ENCODE measurements at regions not wholly inside any gene's neighbourhood (a gene's known extent, or its start where the extent isn't known, plus 50 kb on each side); places are given as distances from the start of the nearest gene placed in this dataset.
"Not testable (repeated sequence)": the region's sequence is repeated elsewhere in the genome, so short reads cannot be mapped to it uniquely, and the experiment has no call there.

DNA sequence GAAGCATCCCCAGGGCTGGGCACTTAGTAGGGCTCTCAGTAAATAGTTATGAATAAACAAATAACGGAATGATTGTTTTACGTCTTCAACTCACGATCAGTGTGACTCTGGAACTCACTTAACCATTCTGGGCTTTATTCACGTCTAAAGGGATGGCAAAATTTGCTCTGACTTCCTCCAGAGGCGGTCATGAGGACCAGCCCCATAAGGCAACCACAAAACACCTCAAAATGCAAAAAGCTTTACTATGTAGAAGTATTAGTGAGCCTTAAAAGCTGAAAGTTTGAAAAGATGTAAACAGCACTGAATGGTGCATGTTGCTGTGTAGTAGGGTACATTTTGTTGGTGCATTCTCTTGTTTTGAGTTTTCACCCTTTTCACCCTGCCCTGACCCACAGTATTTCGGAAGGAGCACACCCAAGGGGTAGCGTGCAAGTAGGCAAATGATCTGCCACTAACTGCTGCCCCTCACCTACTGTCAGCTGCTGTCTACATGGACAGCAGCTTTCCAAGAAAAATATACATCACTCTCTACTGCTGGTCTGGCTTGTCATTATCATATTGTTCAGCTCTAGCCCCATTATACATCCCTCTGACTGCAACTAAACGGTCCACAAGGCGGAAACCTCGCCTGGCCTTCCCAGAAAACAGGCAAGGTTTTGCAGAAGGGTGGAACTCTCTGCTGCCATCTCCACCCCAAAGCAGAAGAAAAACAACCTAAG is 308.5 kb upstream of the PROK2 start:
- no peak for DNase-seq

- DNase-seq: no peak
These were observed 307.8 kb upstream of the PROK2 start for GRCh38 chr3:72092778-72093177.

GRCh38 chr3:72088486-72089025 is 303.6 kb upstream of the PROK2 start:
- no peak for DNase-seq

DNA sequence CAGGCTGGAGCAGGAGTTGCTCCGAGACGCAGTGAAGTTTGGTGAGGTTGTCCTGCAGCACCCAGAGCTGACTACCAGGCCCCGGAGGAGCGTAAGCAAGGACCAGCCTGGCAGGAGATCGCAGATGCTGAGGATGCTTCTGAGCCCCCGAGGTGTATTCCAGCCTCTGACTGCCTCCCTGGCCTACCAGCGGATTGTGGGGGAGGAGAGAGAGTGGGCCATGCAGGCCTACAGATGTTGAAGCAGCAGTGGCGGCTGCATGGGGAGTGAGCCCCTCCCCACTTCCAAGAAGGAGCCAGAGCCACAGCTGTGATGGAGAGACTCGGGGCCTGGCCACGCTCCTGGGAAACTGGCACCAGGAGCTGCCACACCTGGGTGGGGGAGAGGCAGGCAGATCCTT is 302.5 kb upstream of the PROK2 start:
- DNase-seq: no peak

GRCh38 chr3:72086743-72087087 is 301.8 kb upstream of the PROK2 start:
- DNase-seq: no peak

GRCh38 chr3:72086042-72086742 is 301.2 kb upstream of the PROK2 start:
- DNase-seq: no peak

DNA sequence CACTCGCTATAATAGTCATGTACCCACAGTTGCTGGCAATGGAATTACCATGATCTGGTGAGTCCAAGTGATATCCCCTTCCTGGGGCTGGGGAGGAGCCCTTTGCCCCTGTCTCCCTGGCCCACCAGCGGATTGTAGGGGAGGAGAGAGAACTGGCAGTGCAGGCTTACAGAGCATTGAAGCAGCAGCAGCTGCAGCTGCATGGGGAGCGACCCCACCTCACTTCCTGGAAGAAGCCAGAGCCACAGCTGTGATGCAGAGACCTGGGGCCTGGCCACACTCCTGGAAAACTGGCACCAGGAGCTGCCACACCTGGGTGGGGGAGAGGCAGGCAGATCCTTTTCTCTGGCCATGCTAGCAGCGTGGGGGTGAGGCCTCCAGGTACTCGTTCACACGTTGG is 300.1 kb upstream of the PROK2 start:
- no peak for DNase-seq

DNA sequence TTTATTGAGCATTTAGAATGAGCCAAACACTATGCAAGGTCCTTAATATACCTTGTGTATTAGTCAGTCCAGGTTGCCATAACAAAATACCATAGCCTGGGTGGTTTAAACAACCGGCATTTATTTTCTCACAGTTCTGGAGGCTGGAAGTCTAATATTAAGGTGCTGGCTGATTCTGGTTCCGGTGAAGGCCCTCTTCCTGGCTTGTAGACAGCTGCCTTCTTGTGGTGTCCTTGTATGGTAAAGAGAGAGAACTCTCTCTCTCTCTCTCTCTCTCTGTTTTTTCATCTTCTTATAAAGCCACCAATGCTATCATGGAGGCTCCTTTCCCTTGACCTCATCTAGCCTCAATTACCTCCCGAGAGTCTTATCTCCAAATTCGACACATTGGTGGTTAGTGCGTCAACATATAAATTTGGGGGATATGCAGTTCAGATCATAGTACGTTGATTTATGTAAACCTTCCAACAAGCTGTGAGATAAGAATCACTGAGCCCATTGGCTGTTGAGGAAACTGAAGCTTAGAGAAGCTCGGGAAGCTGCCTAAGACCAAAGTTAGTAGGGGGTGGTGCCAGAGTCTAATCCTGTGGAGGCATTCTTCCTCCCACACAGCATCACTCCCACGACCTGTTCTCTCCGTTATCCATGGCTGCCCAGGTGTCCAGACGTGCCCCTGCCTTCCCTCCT is 298.0 kb upstream of the PROK2 start:
- DNase-seq: no peak

- DNase-seq: no peak
These were observed 297.3 kb upstream of the PROK2 start for GRCh38 chr3:72082186-72082715.

- DNase-seq: no peak
These were observed 296.7 kb upstream of the PROK2 start for GRCh38 chr3:72081471-72082185.

GRCh38 chr3:72080800-72081199 is 295.9 kb upstream of the PROK2 start:
- DNase-seq: no peak

DNA sequence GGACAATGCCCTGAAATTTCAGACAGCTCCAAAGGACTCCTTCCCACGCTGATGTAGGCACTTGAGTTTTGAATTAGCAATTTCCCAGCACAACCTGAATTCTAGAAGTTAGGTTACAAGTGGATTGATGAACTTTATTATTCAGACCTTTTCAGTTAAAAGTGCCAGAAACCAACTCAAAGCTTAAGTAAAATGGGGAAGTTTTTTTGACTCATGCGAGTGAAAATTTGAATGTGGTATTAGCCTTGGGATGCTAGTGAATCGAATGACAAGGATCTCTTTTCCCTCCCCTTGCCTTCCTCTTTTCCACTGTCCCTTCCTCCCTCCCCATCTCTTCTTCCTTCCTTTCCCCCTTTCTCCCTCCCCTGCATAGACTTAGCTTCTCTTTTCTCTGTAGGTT is 295.1 kb upstream of the PROK2 start:
- no peak for DNase-seq

- DNase-seq: no peak
These were observed 294.5 kb upstream of the PROK2 start for GRCh38 chr3:72079369-72079872.

DNA sequence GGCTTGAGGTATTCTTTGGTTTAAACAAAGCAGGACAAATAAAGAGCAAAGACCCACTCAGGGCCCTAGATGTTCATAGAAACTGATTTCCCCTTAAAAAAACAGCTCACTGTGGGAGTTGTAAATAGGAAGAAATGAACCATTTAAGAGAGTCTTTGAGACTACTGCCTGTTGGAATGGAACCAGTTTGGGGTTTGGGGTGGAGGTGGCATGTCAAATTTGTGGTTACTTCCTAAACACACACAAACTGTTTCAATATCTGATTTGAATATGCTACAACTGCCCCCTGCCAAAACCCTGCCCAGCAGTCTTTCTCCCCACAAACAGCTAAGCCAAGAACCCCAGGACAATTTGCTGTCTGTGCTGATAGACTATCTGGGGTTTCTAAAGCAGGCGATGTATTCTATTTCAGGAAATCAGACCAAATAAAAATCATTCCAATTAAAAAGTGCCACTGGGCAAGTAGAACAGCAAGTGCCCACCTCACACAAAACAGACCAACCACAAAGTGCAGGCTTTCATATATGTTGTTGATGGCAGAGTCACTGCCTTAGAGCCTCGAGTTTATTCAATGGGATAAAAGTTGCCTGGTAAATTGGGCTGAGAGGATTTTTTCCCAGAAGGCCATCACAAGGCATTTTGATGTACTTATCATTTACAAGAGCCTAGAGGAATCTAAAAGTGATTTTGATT is 293.9 kb upstream of the PROK2 start:
- DNase-seq: no peak

DNA sequence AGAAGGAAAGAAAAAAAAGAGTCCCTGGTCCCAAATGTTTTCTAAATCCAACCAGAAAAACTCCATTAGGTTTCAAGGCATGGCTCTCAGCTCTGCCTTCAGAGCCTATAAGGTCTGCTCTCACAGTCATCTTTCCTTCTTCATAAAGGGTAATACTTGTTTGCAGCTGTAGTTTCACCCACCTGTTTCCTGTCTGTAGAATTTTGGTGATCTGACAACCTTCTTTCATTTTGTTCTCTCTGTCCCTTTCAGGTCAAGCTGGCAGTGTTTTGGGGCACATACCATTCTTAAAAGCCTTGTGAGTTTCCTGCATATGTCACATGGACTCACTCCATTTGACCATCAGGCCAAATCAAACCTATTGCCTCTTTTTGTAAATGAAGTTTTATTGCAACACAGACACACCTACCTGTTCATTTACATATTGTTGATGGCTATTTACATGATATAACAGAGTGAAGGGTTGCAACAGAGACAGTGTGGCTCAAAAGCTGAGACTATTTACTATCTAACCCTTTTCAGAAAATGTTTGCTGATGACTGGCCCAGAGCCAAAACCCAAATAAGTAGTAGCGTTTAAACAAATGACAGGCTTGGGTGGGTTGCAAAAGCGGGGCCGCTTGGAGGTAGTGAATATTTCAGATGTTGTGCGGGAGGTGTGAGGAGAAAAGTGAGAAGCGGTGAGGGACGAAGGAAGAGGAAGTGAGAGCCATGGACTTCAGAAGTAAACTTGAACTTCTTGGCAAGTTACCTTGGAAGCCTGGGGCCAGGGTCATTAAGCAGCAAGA is 292.7 kb upstream of the PROK2 start:
- no peak for DNase-seq

DNA sequence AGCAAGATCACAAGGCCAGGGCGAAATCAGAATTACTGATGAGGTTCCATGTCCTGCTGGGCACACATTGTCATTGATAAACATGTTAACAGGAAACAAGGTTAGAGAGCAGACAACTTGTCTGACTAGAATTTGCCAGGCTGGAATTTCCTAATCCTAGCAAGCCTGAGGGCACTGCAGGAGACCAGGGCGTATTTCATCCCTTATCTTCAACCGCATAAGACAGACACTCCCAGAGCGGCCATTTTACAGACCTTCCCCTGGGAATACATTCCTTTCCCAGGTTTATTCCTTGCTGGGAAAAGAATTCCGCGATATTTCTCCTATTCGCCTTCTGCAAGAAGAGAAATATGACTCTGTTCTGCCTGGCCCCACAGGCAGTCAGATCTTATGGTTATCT is 290.9 kb upstream of the PROK2 start:
- not testable (repeated sequence) for DNase-seq

DNA sequence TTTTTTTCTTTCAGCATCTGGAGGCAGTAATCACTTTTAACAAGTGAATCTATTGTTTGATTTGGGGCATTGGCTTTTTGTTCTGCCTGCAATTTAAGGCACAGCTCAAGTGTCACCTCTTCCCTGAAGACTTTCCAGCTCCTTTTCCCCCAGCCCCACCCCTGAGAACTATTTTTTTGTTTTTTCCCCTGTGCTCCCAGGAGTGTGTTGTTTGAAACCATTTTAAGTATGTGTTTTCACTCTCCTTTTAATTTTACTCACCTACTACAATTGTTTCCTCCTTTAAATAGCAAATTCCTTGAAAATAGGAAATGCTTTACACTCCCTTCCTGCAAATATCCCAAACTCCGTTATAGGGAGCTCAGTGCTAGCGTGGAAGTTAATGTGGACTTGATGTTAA is 286.7 kb upstream of the PROK2 start:
- DNase-seq: no peak

DNA sequence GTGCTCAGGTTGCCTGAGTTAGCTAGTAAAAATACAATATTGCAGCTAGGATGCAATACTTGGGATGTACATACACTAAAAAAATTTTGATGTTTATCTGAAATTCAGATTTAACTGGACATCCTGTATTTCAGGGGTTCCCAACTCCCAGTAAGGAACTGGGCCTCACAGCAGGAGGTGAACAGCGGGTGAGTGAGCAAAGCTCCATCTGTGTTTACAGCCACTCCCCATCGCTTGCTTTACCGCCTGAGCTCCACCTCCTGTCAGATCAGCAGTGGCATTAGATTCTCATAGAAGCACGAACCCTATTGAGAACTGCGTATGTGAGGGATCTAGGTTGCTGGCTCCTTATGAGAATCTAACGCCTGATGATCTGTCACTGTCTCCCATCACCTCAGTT is 285.1 kb upstream of the PROK2 start:
- no peak for DNase-seq

DNA sequence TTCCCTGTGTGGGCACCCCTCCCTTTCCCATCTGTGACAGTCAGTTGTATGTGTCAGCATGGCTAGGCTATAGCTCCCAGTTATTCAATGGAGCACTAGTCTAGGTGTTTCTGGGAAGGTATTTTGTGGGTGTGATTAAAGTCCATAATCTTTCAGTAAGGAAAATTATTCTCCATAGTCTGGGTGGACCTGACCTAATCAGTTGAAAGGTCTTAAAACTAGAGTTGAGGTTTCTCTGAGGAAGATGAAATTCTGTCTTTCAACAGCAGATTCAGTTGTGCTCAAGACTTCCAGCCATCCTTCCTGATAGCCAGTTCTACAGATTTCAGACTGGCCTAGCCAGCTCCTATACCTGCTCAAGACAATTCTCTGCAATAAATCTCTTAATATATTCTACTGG is 284.6 kb upstream of the PROK2 start:
- DNase-seq: no peak

DNA sequence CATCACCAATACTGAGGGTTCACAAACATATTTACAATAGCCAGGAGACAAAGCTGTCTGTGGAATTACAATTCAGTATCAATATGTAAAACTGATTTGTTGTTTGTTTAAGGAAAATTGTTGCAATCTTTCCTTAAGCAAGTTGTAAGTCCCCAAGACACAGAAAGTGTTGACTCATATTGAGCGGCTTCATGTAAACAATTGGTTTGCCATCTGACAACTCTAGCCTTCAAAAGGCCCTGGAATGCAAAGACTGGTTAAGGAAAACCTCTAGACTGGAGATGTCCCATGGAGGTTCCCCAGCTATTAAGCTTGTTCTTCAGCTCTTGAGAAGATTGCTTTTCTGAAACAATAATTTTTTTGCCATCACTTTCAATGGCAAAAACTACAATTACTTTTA is 283.7 kb upstream of the PROK2 start:
- no peak for DNase-seq

GRCh38 chr3:72067721-72068120 is 282.8 kb upstream of the PROK2 start:
- DNase-seq: no peak
